HUES48 (cell line): ENCODE measurements at regions not wholly inside any gene's neighbourhood (a gene's known extent, or its start where the extent isn't known, plus 50 kb on each side); places are given as distances from the start of the nearest gene placed in this dataset.
"Not testable (repeated sequence)": the region's sequence is repeated elsewhere in the genome, so short reads cannot be mapped to it uniquely, and the experiment has no call there.

Experiments
- H3K27ac ChIP-seq: one replicate; pipeline ENCODE4 v1.7.0; 2013; ENCODE audit warnings: low read depth, low read length, inconsistent platforms
- H3K27me3 ChIP-seq: 2 replicates; pipeline ENCODE4 v1.6.1; 2013; ENCODE audit warnings: mild to moderate bottlenecking, low read length; ENCODE audit not compliant: control insufficient read depth, insufficient read depth
- H3K36me3 ChIP-seq: 2 replicates; pipeline ENCODE4 v1.6.1; 2013; ENCODE audit warnings: low read length; ENCODE audit not compliant: control insufficient read depth, insufficient read depth
- H3K4me1 ChIP-seq: 2 replicates; pipeline ENCODE4 v1.6.1; 2013; ENCODE audit warnings: mild to moderate bottlenecking, low read length; ENCODE audit not compliant: control insufficient read depth, insufficient read depth
- H3K4me3 ChIP-seq: 2 replicates; pipeline ENCODE4 v1.5.1; 2013; ENCODE audit warnings: mild to moderate bottlenecking, low read depth, low read length
- H3K9ac ChIP-seq: 2 replicates; pipeline ENCODE4 v1.6.1; 2013; ENCODE audit warnings: mild to moderate bottlenecking, low read depth, low read length, moderate library complexity
- H3K9me3 ChIP-seq: 2 replicates; pipeline ENCODE4 v1.6.1; 2013; ENCODE audit warnings: low read length; ENCODE audit not compliant: control insufficient read depth, insufficient read depth

- H3K27ac ChIP-seq, H3K4me1 ChIP-seq, H3K9me3 ChIP-seq, H3K27me3 ChIP-seq, H3K4me3 ChIP-seq, H3K9ac ChIP-seq: not testable (repeated sequence)
- peaks cover 20% of the 10 kb centered on the region for H3K36me3 ChIP-seq
Measured at GRCh38 chr12:9306004-9306403, 97.8 kb upstream of the PZP start.

GRCh38 chr12:9304540-9304939 lies 96.3 kb upstream of the PZP start:
- H3K4me3 ChIP-seq = not testable (repeated sequence)

GRCh38 chr12:9295872-9296271 lies 87.7 kb upstream of the PZP start:
- H3K27me3 ChIP-seq = not testable (repeated sequence)

More at GRCh38 chr12:9304540-9304939, 96.3 kb upstream of the PZP start:
- H3K36me3 ChIP-seq = peaks cover 20% of the 10 kb centered on the region
- not testable (repeated sequence) for H3K27ac ChIP-seq, H3K27me3 ChIP-seq, H3K4me1 ChIP-seq, H3K9me3 ChIP-seq, H3K9ac ChIP-seq

GRCh38 chr12:9294072-9294620 lies 86.0 kb upstream of the PZP start:
- H3K9ac ChIP-seq, H3K27ac ChIP-seq, H3K4me3 ChIP-seq, H3K9me3 ChIP-seq, H3K36me3 ChIP-seq, H3K4me1 ChIP-seq, H3K27me3 ChIP-seq: not testable (repeated sequence)

More at GRCh38 chr12:9295872-9296271, 87.7 kb upstream of the PZP start:
- H3K9ac ChIP-seq, H3K27ac ChIP-seq, H3K36me3 ChIP-seq, H3K4me1 ChIP-seq, H3K4me3 ChIP-seq, H3K9me3 ChIP-seq: not testable (repeated sequence)

GRCh38 chr12:9293391-9293790 lies 85.2 kb upstream of the PZP start:
- H3K9ac ChIP-seq, H3K27me3 ChIP-seq, H3K4me1 ChIP-seq, H3K36me3 ChIP-seq, H3K9me3 ChIP-seq, H3K4me3 ChIP-seq, H3K27ac ChIP-seq: not testable (repeated sequence)

- not testable (repeated sequence) for H3K4me3 ChIP-seq, H3K9me3 ChIP-seq, H3K27ac ChIP-seq, H3K4me1 ChIP-seq, H3K27me3 ChIP-seq, H3K9ac ChIP-seq, H3K36me3 ChIP-seq
Measured at GRCh38 chr12:9289984-9290383, 81.8 kb upstream of the PZP start.

- H3K27me3 ChIP-seq, H3K36me3 ChIP-seq, H3K27ac ChIP-seq, H3K9me3 ChIP-seq, H3K9ac ChIP-seq, H3K4me1 ChIP-seq: not testable (repeated sequence)
- H3K4me3 ChIP-seq = peak overlapping the region; percentile 76
Measured at GRCh38 chr12:9284724-9285123, 76.5 kb upstream of the PZP start.

- H3K27ac ChIP-seq = peak overlapping the region; percentile 97
- H3K4me1 ChIP-seq, H3K9me3 ChIP-seq, H3K36me3 ChIP-seq, H3K27me3 ChIP-seq: not testable (repeated sequence)
- peak overlapping the region; percentile 88 for H3K9ac ChIP-seq
- H3K4me3 ChIP-seq = peak overlapping the region; percentile 76
Measured at GRCh38 chr12:9284197-9284596, 76.0 kb upstream of the PZP start.

- Histone ChIP-seq H3K27ac (peak overlapping the region; percentile 97), H3K4me3 (peak overlapping the region; percentile 76), H3K9ac (peak overlapping the region; percentile 88)
- not testable (repeated sequence) for H3K9me3 ChIP-seq, H3K36me3 ChIP-seq, H3K27me3 ChIP-seq, H3K4me1 ChIP-seq
Measured at GRCh38 chr12:9283346-9284095, 75.3 kb upstream of the PZP start.

- no peak overlapping the region for H3K4me3 ChIP-seq
- H3K27me3 ChIP-seq = no peaks in the 10 kb centered on the region
- H3K9me3 ChIP-seq = no peaks in the 10 kb centered on the region
- H3K27ac ChIP-seq = no peak overlapping the region
- H3K4me1 ChIP-seq = no peaks in the 10 kb centered on the region; the same call in 1 of the 2 replicates
- no peaks in the 10 kb centered on the region for H3K36me3 ChIP-seq
- H3K9ac ChIP-seq = no peak overlapping the region
Measured at GRCh38 chr12:9276990-9277389, 68.8 kb upstream of the PZP start.

GRCh38 chr12:9273276-9273675 lies 65.1 kb upstream of the PZP start:
- Histone ChIP-seq H3K4me1 (no peaks in the 10 kb centered on the region; the same call in 1 of the 2 replicates), H3K9ac (no peak overlapping the region), H3K9me3 (no peaks in the 10 kb centered on the region), H3K27me3 (no peaks in the 10 kb centered on the region), H3K27ac (no peak overlapping the region), H3K36me3 (no peaks in the 10 kb centered on the region), H3K4me3 (no peak overlapping the region)
